Peyer's patch (tissue), 4 donors: ENCODE measurements at regions not wholly inside any gene's neighbourhood (a gene's known extent, or its start where the extent isn't known, plus 50 kb on each side); places are given as distances from the start of the nearest gene placed in this dataset.

Experiments
- DNase-seq, 3 donors: peaks; one replicate each; pipeline ENCODE4 v3.0.0-alpha.2; 2017 to 2019
- H3K27ac ChIP-seq, 4 donors: fragments of 200-600 bp; sonication (generic); one replicate each; pipeline ENCODE4 v1.5.1; 2016 to 2019
- H3K27me3 ChIP-seq, 2 donors: fragments of 200-600 bp; sonication (generic); one replicate each; pipeline ENCODE4 v1.5.1; 2019
- H3K36me3 ChIP-seq, 3 donors: fragments of 200-600 bp; sonication (generic); one replicate each; pipeline ENCODE4 v1.5.1; 2016 to 2019
- H3K4me1 ChIP-seq, 4 donors: fragments of 200-600 bp; sonication (generic); one replicate each; pipeline ENCODE4 v1.5.1; 2016 to 2019
- H3K4me3 ChIP-seq, 4 donors: fragments of 200-600 bp; sonication (generic); 1 replicate in 3 of 4; 2 replicates in 1 of 4; pipeline ENCODE4 v1.5.1; 2016 to 2019; ENCODE audit warnings: mild to moderate bottlenecking in 1 of 4
- H3K9me3 ChIP-seq, 4 donors: fragments of 200-600 bp; sonication (generic); one replicate each; pipeline ENCODE4 v1.5.1; 2016 to 2019; ENCODE audit warnings: mild to moderate bottlenecking in 1 of 4
- POLR2A ChIP-seq, 2 donors: fragments of 450-650 bp; IDR thresholded peaks; one replicate each; pipeline ENCODE4 v1.5.1; 2017; ENCODE audit warnings: antibody characterized with exemption in 2 of 2, mild to moderate bottlenecking in 2 of 2, moderate library complexity in 2 of 2
- TF ChIP-seq, protein P1 (sequence below), 6 experiments: fragments of 450-650 bp in 4 of 6; fragments of 200-600 bp in 2 of 6; sonication (generic) in 1 of 6; IDR thresholded peaks; one replicate each; pipeline ENCODE4 v1.5.1; 2017 to 2019; ENCODE audit warnings: antibody characterized with exemption in 6 of 6, mild to moderate bottlenecking in 3 of 6, moderate library complexity in 1 of 6

DNA sequence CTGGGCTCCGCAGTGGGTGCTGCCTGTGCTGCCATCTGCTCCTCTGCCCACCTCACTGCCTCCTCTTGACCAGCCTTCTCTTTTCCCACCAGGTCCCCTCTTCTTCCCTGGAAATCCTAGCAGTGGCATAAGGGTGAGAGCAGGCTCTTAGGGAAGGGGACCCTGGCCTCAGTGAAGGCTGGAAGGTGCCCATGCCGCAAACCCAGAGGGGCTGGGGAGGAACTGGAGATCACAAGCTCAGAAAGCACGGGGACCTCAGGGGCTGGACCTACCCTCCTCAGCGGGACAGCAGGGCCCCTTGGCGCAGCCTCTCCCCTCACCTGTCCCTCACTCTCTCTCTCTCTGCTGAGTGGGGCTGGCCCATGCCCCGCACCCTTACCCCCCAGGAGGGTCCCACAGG lies 144.4 kb upstream of the IRX2 start:
- Histone ChIP-seq H3K27me3 (no peaks in the 10 kb centered on the region), H3K9me3 (no peaks in the 10 kb centered on the region)

DNA sequence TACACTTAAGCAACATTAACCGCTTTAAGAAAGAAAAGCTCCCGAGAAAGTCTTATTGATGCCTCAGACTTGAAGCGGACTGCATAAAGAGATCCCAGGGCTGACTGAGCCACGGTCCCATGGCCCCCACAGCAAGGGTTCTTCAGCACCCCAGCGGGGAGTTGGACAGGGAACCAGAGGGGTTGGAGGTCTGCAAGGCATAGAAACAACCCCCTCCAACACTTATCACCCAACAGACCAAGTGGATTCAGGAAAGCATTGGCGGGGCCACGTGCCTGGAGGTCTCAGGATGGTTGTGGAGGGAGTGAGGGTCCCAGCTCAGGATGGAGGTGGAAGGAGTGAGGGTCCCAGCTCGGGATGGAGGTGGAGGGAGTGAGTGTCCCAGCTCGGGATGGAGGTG lies 143.7 kb upstream of the IRX2 start:
- Histone ChIP-seq H3K4me1 (no peaks in the 10 kb centered on the region), H3K27me3 (no peaks in the 10 kb centered on the region), H3K4me3 (no peak overlapping the region), H3K9me3 (no peaks in the 10 kb centered on the region), H3K27ac (no peak overlapping the region), H3K36me3 (no peaks in the 10 kb centered on the region)
- no peak for DNase-seq
- no peak for TF ChIP-seq POLR2A (IDR thresholded peaks at IDR 0.05)
- TF ChIP-seq, protein P1, sequence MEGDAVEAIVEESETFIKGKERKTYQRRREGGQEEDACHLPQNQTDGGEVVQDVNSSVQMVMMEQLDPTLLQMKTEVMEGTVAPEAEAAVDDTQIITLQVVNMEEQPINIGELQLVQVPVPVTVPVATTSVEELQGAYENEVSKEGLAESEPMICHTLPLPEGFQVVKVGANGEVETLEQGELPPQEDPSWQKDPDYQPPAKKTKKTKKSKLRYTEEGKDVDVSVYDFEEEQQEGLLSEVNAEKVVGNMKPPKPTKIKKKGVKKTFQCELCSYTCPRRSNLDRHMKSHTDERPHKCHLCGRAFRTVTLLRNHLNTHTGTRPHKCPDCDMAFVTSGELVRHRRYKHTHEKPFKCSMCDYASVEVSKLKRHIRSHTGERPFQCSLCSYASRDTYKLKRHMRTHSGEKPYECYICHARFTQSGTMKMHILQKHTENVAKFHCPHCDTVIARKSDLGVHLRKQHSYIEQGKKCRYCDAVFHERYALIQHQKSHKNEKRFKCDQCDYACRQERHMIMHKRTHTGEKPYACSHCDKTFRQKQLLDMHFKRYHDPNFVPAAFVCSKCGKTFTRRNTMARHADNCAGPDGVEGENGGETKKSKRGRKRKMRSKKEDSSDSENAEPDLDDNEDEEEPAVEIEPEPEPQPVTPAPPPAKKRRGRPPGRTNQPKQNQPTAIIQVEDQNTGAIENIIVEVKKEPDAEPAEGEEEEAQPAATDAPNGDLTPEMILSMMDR (IDR thresholded peaks at IDR 0.05): no peak

More for the DNA sequence above, 144.4 kb upstream of the IRX2 start:
- Histone ChIP-seq H3K36me3 (no peaks in the 10 kb centered on the region), H3K27ac (no peak overlapping the region), H3K4me3 (no peak overlapping the region), H3K4me1 (no peaks in the 10 kb centered on the region)
- TF ChIP-seq, protein P1 (IDR thresholded peaks at IDR 0.05): no peak
- DNase-seq: no peak

DNA sequence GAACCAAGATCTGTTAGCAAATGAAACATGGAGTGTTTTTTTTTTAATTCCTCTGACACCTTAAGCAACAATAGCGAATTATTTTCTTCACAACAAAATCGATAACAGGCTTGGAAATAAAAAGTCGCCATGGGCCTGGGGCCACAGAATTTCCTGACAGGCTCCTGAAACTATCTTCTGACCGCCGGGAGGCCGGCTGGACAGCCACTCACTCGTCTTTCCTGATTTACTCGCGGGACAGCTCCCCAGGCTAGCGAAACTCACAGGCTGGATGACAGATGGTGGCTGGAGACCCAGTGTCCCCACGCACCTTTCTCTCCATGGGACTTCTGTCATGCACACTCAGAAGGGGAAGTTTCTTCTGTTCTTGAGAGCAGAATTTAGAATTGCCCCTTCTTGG lies 143.3 kb upstream of the IRX2 start:
- Histone ChIP-seq H3K27me3 (no peaks in the 10 kb centered on the region), H3K27ac (no peak overlapping the region), H3K4me1 (no peaks in the 10 kb centered on the region), H3K36me3 (no peaks in the 10 kb centered on the region), H3K4me3 (no peak overlapping the region), H3K9me3 (no peaks in the 10 kb centered on the region)
- TF ChIP-seq POLR2A (IDR thresholded peaks at IDR 0.05): no peak
- TF ChIP-seq, protein P1 (IDR thresholded peaks at IDR 0.05): no peak
- no peak for DNase-seq

DNA sequence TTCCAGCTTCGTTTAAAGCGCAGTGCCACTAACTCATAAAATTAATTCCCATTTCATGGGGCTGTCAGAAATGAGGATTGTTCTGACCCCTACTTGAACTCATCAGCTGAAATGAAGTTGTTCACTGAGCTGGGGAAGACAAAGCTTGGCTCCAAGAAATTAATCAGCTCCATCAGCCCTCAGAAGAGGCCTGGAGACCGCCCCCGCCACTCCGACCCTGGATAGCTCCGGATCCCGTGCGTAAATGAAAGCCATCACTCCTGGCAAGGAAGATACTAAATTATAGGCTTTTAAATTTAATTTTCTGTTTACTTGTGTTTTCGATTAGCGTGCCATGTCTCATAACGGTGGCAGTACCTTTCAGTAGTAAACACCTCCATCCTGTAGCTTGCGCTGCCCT lies 142.8 kb upstream of the IRX2 start:
- Histone ChIP-seq H3K27ac (no peak overlapping the region), H3K36me3 (no peaks in the 10 kb centered on the region), H3K4me3 (no peak overlapping the region), H3K4me1 (no peaks in the 10 kb centered on the region), H3K27me3 (no peaks in the 10 kb centered on the region), H3K9me3 (no peaks in the 10 kb centered on the region)
- TF ChIP-seq, protein P1 (IDR thresholded peaks at IDR 0.05): no peak
- no peak for TF ChIP-seq POLR2A (IDR thresholded peaks at IDR 0.05)
- DNase-seq: no peak

DNA sequence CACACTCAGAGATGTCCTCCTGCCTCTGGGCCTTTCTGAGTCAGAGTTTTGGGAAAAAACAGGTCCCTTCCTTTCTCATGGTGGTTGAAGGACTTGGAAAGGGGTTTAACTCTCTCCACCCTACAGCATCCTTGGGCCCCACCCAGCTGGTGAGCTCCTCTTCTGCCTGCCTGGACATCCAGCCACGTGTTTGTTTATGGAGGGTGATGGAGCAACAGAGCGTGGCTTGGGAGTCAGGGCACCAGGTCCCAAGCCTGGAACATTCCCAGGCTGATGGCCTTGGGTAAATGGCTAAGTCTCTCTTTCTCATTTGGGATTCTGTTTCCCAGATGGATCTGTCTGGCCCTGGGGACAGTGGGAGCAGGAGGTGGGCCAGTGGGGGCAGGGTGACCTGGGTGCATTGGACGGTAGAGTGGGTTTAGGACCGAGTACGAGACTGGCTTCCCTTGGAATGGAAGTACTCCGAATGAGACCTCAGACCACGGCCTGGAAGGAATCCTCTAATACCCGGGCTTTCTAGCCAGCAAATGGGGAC lies 141.1 kb upstream of the IRX2 start:
- Histone ChIP-seq H3K4me3 (no peak overlapping the region), H3K4me1 (no peaks in the 10 kb centered on the region), H3K27me3 (no peaks in the 10 kb centered on the region), H3K27ac (no peak overlapping the region), H3K36me3 (no peaks in the 10 kb centered on the region), H3K9me3 (no peaks in the 10 kb centered on the region)
- no peak for DNase-seq
- no peak for TF ChIP-seq POLR2A (IDR thresholded peaks at IDR 0.05)
- TF ChIP-seq, protein P1 (IDR thresholded peaks at IDR 0.05): no peak

DNA sequence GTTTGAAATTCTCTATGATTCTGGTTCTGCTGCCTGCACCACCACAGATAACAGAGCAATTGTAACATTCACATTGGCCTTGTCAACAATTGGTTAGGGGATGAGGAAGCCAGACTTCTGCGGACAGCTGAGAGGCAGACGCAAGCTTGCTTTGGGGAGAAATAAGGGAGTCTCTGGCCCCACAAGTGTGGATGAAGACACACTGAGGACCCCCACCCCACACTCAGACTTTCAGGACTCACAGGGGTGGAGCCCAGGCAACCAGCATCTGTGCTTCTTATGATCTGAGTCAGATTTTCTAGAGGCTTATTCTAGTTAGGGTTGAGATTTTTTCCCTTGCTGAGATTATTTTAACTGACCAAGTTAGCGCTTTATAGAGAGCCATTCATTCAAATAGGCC lies 140.3 kb upstream of the IRX2 start:
- Histone ChIP-seq H3K27me3 (no peaks in the 10 kb centered on the region), H3K36me3 (no peaks in the 10 kb centered on the region)

More for the DNA sequence above, 140.3 kb upstream of the IRX2 start:
- no peak overlapping the region for H3K4me3 ChIP-seq
- TF ChIP-seq, protein P1 (IDR thresholded peaks at IDR 0.05): no peak
- no peak for TF ChIP-seq POLR2A (IDR thresholded peaks at IDR 0.05)
- H3K9me3 ChIP-seq: no peaks in the 10 kb centered on the region
- no peak overlapping the region for H3K27ac ChIP-seq
- no peak for DNase-seq
- H3K4me1 ChIP-seq: no peaks in the 10 kb centered on the region
